Smooth muscle cell (in vitro differentiated cells): ENCODE measurements at regions not wholly inside any gene's neighbourhood (a gene's known extent, or its start where the extent isn't known, plus 50 kb on each side); places are given as distances from the start of the nearest gene placed in this dataset.

Experiments used
- DNase-seq: peaks from one replicate; lab custom pipeline; 2025; ENCODE audit not compliant: unreplicated experiment; lab: John Stamatoyannopoulos, UW
- H2AFZ ChIP-seq: fragments of 200-600 bp; sonication (generic); 2 replicates; pipeline ENCODE4 v1.6.0; 2016; ENCODE audit warnings: antibody characterized with exemption, low read depth, mild to moderate bottlenecking
- H3F3A ChIP-seq: fragments of 200-600 bp; sonication (generic); 2 replicates; pipeline ENCODE4 v1.6.0; 2017; ENCODE audit warnings: antibody characterized with exemption, low read depth
- H3K27ac ChIP-seq: fragments of 200-600 bp; sonication (generic); 2 replicates; pipeline ENCODE4 v1.5.1; 2016; ENCODE audit warnings: low read depth, mild to moderate bottlenecking
- H3K27me3 ChIP-seq: fragments of 200-600 bp; sonication (generic); 2 replicates; pipeline ENCODE4 v1.6.1; 2016; ENCODE audit warnings: low read depth, mild to moderate bottlenecking
- H3K36me3 ChIP-seq: fragments of 200-600 bp; sonication (generic); 2 replicates; pipeline ENCODE4 v1.5.1; 2016; ENCODE audit warnings: low read depth
- H3K4me1 ChIP-seq: fragments of 200-600 bp; sonication (generic); 2 replicates; pipeline ENCODE4 v1.5.1; 2016; ENCODE audit warnings: low read depth
- H3K4me2 ChIP-seq: fragments of 200-600 bp; sonication (generic); 2 replicates; pipeline ENCODE4 v1.6.0; 2016; ENCODE audit warnings: mild to moderate bottlenecking
- H3K4me3 ChIP-seq: fragments of 200-600 bp; sonication (generic); 2 replicates; pipeline ENCODE4 v1.5.1; 2016; ENCODE audit warnings: mild to moderate bottlenecking
- H3K79me2 ChIP-seq: fragments of 200-600 bp; sonication (generic); 2 replicates; pipeline ENCODE4 v1.6.0; 2016; ENCODE audit warnings: low read depth, mild to moderate bottlenecking
- H3K9ac ChIP-seq: fragments of 200-600 bp; sonication (generic); 2 replicates; pipeline ENCODE4 v1.6.0; 2016; ENCODE audit warnings: low read depth
- H3K9me3 ChIP-seq: fragments of 200-600 bp; sonication (generic); replicated peaks from 2 replicates; pipeline ENCODE4 v1.5.1; 2016; ENCODE audit warnings: low read depth
- H4K20me1 ChIP-seq: fragments of 200-600 bp; sonication (generic); 2 replicates; pipeline ENCODE4 v1.6.0; 2016; ENCODE audit warnings: low read depth
- CTCF ChIP-seq: fragments of 200-600 bp; sonication (generic); IDR thresholded peaks from 2 replicates; pipeline ENCODE4 v1.5.1; 2017; ENCODE audit warnings: borderline replicate concordance, mild to moderate bottlenecking, antibody characterized with exemption; ENCODE audit not compliant: insufficient read depth, poor library complexity, severe bottlenecking
- WGBS: methylation state at CpG from one replicate; pipeline ENCODE4 v1.1.7; 2016; ENCODE audit warnings: low lambda C conversion rate; 5-methylcytosine and 5-hydroxymethylcytosine counted together

- WGBS = 38% methylated on average over 1 of the region's 1 CpG
- DNase-seq = no peak
Observed at GRCh38 chr2:16962505-16962904, 296.9 kb upstream of the CYRIA start.

GRCh38 chr2:16960579-16960978, 294.9 kb upstream of the CYRIA start:
- Histone ChIP-seq H3K9me3 (no peaks in the 10 kb centered on the region), H3K79me2 (no peaks in the 10 kb centered on the region), H3K4me1 (peaks cover 14% of the 10 kb centered on the region), H2AFZ (no peak overlapping the region), H3K4me3 (no peak overlapping the region), H3K27ac (no peak overlapping the region), H3K9ac (no peak overlapping the region), H3F3A (no peaks in the 10 kb centered on the region), H3K27me3 (no peaks in the 10 kb centered on the region), H3K4me2 (peak overlapping the region; percentile 62), H4K20me1 (no peaks in the 10 kb centered on the region), H3K36me3 (no peaks in the 10 kb centered on the region)
- no peak for TF ChIP-seq CTCF
- WGBS = 14% methylated on average over 3 of the region's 3 CpGs
- no peak for DNase-seq

More at GRCh38 chr2:16962505-16962904, 296.9 kb upstream of the CYRIA start:
- Histone ChIP-seq H3F3A (no peaks in the 10 kb centered on the region), H2AFZ (no peak overlapping the region), H4K20me1 (no peaks in the 10 kb centered on the region), H3K36me3 (no peaks in the 10 kb centered on the region), H3K9ac (no peak overlapping the region), H3K4me3 (no peak overlapping the region), H3K4me1 (peaks cover 14% of the 10 kb centered on the region), H3K79me2 (no peaks in the 10 kb centered on the region), H3K9me3 (no peaks in the 10 kb centered on the region), H3K27me3 (no peaks in the 10 kb centered on the region), H3K27ac (no peak overlapping the region), H3K4me2 (no peak overlapping the region)
- TF ChIP-seq CTCF = no peak

- H3K4me3 ChIP-seq = no peak overlapping the region
- H3K9me3 ChIP-seq = no peaks in the 10 kb centered on the region
- H3K4me1 ChIP-seq = peaks cover 14% of the 10 kb centered on the region
- no peaks in the 10 kb centered on the region for H4K20me1 ChIP-seq
- DNase-seq = no peak
- H3K27me3 ChIP-seq = no peaks in the 10 kb centered on the region
- no peak for TF ChIP-seq CTCF
- no peak overlapping the region for H3K9ac ChIP-seq
- H3K36me3 ChIP-seq = no peaks in the 10 kb centered on the region
- H3F3A ChIP-seq = no peaks in the 10 kb centered on the region
- H3K27ac ChIP-seq = no peak overlapping the region
- H3K79me2 ChIP-seq = no peaks in the 10 kb centered on the region
- H3K4me2 ChIP-seq = no peak overlapping the region
- no peak overlapping the region for H2AFZ ChIP-seq
- 84% methylated on average over 4 of the region's 4 CpGs for WGBS
Observed at GRCh38 chr2:16958266-16958665, 292.6 kb upstream of the CYRIA start.

GRCh38 chr2:16952805-16953204, 287.2 kb upstream of the CYRIA start:
- TF ChIP-seq CTCF = no peak
- H3K9me3 ChIP-seq = no peaks in the 10 kb centered on the region
- no peak overlapping the region for H3K4me2 ChIP-seq
- no peaks in the 10 kb centered on the region for H3F3A ChIP-seq
- no peaks in the 10 kb centered on the region for H4K20me1 ChIP-seq
- WGBS = 94% methylated on average over 1 of the region's 1 CpG
- H3K79me2 ChIP-seq = no peaks in the 10 kb centered on the region
- no peak overlapping the region for H3K9ac ChIP-seq
- H3K4me3 ChIP-seq = no peak overlapping the region
- H3K4me1 ChIP-seq = peaks cover 15% of the 10 kb centered on the region
- no peak overlapping the region for H3K27ac ChIP-seq
- no peak for DNase-seq
- H3K27me3 ChIP-seq = no peaks in the 10 kb centered on the region
- no peaks in the 10 kb centered on the region for H3K36me3 ChIP-seq
- no peak overlapping the region for H2AFZ ChIP-seq
